HL-60 (cell line): ENCODE measurements at regions not wholly inside any gene's neighbourhood (a gene's known extent, or its start where the extent isn't known, plus 50 kb on each side); places are given as distances from the start of the nearest gene placed in this dataset.

Experiments used
- POLR2AphosphoS5 ChIP-seq: IDR thresholded peaks from 2 replicates; pipeline ENCODE4 v1.6.1; 2012; ENCODE audit warnings: low read depth
- TF ChIP-seq, protein P1 (sequence below): IDR thresholded peaks from one replicate; pipeline ENCODE4 v1.5.1; 2011; ENCODE audit warnings: low read length, control low read depth, inconsistent platforms; ENCODE audit not compliant: insufficient read depth
- TF ChIP-seq, protein P2 (sequence below): IDR thresholded peaks from 2 replicates; pipeline ENCODE4 v1.6.1; 2012; ENCODE audit warnings: low read depth; ENCODE audit not compliant: insufficient replicate concordance

DNA sequence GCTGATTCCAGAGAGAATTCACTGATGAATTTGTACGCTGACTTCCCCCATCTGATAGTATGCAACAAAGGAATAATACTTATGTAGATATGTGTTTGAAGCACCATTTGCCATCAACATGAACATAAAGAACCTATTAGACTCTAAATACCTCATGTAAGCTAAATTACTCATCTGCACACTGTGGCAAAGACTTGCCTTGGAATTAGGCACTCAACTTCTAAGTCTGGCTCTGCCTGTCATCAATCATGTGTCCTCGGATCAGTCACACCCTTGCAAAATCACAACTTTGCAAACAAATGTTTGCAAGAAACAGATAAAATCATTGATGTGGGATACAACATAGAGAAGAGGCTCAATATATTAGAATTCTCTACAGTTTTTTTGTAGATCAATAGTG is 169.9 kb upstream of the LDB2 start:
- TF ChIP-seq, protein P1, sequence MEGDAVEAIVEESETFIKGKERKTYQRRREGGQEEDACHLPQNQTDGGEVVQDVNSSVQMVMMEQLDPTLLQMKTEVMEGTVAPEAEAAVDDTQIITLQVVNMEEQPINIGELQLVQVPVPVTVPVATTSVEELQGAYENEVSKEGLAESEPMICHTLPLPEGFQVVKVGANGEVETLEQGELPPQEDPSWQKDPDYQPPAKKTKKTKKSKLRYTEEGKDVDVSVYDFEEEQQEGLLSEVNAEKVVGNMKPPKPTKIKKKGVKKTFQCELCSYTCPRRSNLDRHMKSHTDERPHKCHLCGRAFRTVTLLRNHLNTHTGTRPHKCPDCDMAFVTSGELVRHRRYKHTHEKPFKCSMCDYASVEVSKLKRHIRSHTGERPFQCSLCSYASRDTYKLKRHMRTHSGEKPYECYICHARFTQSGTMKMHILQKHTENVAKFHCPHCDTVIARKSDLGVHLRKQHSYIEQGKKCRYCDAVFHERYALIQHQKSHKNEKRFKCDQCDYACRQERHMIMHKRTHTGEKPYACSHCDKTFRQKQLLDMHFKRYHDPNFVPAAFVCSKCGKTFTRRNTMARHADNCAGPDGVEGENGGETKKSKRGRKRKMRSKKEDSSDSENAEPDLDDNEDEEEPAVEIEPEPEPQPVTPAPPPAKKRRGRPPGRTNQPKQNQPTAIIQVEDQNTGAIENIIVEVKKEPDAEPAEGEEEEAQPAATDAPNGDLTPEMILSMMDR = no peak
- TF ChIP-seq, protein P2, sequence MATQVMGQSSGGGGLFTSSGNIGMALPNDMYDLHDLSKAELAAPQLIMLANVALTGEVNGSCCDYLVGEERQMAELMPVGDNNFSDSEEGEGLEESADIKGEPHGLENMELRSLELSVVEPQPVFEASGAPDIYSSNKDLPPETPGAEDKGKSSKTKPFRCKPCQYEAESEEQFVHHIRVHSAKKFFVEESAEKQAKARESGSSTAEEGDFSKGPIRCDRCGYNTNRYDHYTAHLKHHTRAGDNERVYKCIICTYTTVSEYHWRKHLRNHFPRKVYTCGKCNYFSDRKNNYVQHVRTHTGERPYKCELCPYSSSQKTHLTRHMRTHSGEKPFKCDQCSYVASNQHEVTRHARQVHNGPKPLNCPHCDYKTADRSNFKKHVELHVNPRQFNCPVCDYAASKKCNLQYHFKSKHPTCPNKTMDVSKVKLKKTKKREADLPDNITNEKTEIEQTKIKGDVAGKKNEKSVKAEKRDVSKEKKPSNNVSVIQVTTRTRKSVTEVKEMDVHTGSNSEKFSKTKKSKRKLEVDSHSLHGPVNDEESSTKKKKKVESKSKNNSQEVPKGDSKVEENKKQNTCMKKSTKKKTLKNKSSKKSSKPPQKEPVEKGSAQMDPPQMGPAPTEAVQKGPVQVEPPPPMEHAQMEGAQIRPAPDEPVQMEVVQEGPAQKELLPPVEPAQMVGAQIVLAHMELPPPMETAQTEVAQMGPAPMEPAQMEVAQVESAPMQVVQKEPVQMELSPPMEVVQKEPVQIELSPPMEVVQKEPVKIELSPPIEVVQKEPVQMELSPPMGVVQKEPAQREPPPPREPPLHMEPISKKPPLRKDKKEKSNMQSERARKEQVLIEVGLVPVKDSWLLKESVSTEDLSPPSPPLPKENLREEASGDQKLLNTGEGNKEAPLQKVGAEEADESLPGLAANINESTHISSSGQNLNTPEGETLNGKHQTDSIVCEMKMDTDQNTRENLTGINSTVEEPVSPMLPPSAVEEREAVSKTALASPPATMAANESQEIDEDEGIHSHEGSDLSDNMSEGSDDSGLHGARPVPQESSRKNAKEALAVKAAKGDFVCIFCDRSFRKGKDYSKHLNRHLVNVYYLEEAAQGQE = no peak
- no peak for TF ChIP-seq POLR2AphosphoS5
